ENCODE measurements at regions not wholly inside any gene's neighbourhood (a gene's known extent, or its start where the extent isn't known, plus 50 kb on each side); places are given as distances from the start of the nearest gene placed in this dataset.

GRCh38 chr7:132045002-132045401, 488.6 kb upstream of the PODXL start:
- H3K36me3 Mint-ChIP-seq (ENCODE audit: low read depth), result no peaks in the 10 kb centered on the region
- no peak overlapping the region for H3K27ac Mint-ChIP-seq
- peaks cover 11% of the 10 kb centered on the region for H3K27me3 Mint-ChIP-seq
- H3K4me1 Mint-ChIP-seq (ENCODE audit: low read depth), result no peaks in the 10 kb centered on the region
- no peaks in the 10 kb centered on the region for H3K9me3 Mint-ChIP-seq
- H3K4me3 Mint-ChIP-seq, result no peak overlapping the region

GRCh38 chr7:132044247-132044646, 487.8 kb upstream of the PODXL start:
- H3K27me3 Mint-ChIP-seq, result peaks cover 6% of the 10 kb centered on the region
- no peaks in the 10 kb centered on the region for H3K36me3 Mint-ChIP-seq (ENCODE audit: low read depth)
- H3K9me3 Mint-ChIP-seq, result no peaks in the 10 kb centered on the region
- no peak overlapping the region for H3K4me3 Mint-ChIP-seq
- H3K27ac Mint-ChIP-seq, result no peak overlapping the region
- no peaks in the 10 kb centered on the region for H3K4me1 Mint-ChIP-seq (ENCODE audit: low read depth)

DNA sequence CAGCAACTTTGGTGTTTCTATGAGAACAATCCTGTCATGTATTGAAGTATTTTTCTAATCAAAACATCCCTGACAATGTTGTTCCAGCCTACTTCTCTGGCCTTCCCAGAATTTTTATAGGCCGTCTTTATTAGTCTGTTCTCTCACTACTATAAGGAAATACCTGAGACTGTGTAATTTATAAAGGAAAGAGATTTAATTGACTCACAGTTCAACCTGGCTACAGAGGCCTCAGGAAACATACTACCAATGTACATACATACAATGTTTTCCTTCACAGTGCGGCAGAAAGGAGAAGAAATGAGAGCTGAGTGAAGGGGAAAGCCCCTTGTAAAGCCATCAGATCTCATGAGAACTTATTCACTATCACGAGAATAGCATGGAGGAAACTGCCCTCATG, 484.7 kb upstream of the PODXL start:
- Mint-ChIP-seq H3K36me3 (ENCODE audit: low read depth) (no peaks in the 10 kb centered on the region), H3K4me1 (ENCODE audit: low read depth) (no peaks in the 10 kb centered on the region), H3K27me3 (peaks cover 13% of the 10 kb centered on the region), H3K4me3 (no peak overlapping the region), H3K9me3 (no peaks in the 10 kb centered on the region), H3K27ac (no peak overlapping the region)

DNA sequence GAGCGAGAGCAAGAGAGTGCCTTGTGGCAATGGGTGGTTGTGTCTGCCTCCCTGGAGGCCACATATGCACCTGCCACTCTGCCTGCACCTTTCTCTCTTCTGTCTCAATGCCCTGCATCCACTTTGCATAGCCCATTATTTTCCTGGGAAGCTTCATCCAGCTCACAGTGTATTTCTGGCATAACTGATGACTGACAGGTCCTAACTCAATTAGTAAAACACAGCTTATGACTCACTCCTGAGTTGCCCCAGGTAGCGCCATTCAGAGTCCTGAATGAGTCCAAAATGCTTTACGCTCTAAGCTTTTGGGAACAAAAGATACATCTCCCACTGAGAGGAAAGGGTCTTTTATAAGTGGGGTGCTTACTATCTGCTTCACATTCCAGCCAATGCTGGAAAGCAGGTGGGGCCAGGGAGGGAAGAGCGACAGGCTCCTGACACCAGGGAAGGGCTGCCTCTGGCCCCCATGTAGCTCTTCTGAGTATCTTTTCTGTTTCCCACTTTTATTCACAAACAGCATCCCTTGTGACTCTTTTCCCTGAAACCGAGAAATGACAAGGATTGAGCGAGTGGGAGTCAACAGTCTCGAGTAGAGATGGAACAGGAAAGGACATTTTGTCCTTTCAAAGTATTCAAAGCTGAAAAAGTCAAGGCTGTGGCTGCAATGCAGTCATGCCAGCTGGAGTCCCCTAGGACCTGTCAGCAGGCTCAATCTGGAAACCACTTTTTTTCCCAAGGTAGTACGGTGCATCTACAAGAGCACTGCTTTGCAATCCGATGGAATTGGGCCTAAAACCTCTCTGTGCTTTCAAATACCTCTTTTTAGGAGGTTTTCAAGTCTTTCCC, 479.3 kb upstream of the PODXL start:
- no peak overlapping the region for H3K4me3 Mint-ChIP-seq
- H3K27ac Mint-ChIP-seq, result no peak overlapping the region
- no peaks in the 10 kb centered on the region for H3K4me1 Mint-ChIP-seq (ENCODE audit: low read depth)
- no peaks in the 10 kb centered on the region for H3K36me3 Mint-ChIP-seq (ENCODE audit: low read depth)
- H3K27me3 Mint-ChIP-seq, result peaks cover 9% of the 10 kb centered on the region
- peaks cover 4% of the 10 kb centered on the region for H3K9me3 Mint-ChIP-seq

- H3K27me3 Mint-ChIP-seq, result peaks cover 9% of the 10 kb centered on the region
- H3K9me3 Mint-ChIP-seq, result peaks cover 4% of the 10 kb centered on the region
- no peaks in the 10 kb centered on the region for H3K4me1 Mint-ChIP-seq (ENCODE audit: low read depth)
- no peaks in the 10 kb centered on the region for H3K36me3 Mint-ChIP-seq (ENCODE audit: low read depth)
- no peak overlapping the region for H3K4me3 Mint-ChIP-seq
- no peak overlapping the region for H3K27ac Mint-ChIP-seq
Observed at GRCh38 chr7:132034748-132035416, 478.5 kb upstream of the PODXL start.

DNA sequence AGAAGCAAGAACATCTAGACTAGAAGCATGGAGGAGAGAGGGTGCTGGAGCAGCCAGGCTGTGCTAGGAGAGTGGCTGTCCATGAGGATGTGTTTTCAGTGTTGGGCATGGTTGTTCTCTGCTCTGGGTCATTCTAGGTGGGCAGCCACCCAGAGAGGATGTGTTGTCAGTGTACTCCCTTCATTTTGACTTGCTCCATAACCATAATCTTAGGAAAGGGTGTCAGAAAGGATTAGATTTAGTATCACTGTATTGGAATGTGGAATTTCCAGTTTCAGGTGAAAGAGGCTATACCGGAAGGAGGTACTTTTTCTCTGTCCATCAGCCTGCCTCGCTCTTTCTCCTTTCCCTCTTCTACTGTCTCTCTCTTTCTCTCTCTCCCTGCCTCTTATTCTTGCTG, 474.5 kb upstream of the PODXL start:
- H3K9me3 Mint-ChIP-seq, result peaks cover 4% of the 10 kb centered on the region
- no peak overlapping the region for H3K4me3 Mint-ChIP-seq
- H3K27ac Mint-ChIP-seq, result no peak overlapping the region
- H3K36me3 Mint-ChIP-seq (ENCODE audit: low read depth), result no peaks in the 10 kb centered on the region
- peaks cover 4% of the 10 kb centered on the region for H3K27me3 Mint-ChIP-seq
- no peaks in the 10 kb centered on the region for H3K4me1 Mint-ChIP-seq (ENCODE audit: low read depth)

GRCh38 chr7:132030086-132030568, 473.7 kb upstream of the PODXL start:
- Mint-ChIP-seq H3K9me3 (peaks cover 4% of the 10 kb centered on the region), H3K4me3 (no peak overlapping the region), H3K36me3 (ENCODE audit: low read depth) (no peaks in the 10 kb centered on the region), H3K27me3 (peaks cover 4% of the 10 kb centered on the region), H3K4me1 (ENCODE audit: low read depth) (no peaks in the 10 kb centered on the region), H3K27ac (no peak overlapping the region)

DNA sequence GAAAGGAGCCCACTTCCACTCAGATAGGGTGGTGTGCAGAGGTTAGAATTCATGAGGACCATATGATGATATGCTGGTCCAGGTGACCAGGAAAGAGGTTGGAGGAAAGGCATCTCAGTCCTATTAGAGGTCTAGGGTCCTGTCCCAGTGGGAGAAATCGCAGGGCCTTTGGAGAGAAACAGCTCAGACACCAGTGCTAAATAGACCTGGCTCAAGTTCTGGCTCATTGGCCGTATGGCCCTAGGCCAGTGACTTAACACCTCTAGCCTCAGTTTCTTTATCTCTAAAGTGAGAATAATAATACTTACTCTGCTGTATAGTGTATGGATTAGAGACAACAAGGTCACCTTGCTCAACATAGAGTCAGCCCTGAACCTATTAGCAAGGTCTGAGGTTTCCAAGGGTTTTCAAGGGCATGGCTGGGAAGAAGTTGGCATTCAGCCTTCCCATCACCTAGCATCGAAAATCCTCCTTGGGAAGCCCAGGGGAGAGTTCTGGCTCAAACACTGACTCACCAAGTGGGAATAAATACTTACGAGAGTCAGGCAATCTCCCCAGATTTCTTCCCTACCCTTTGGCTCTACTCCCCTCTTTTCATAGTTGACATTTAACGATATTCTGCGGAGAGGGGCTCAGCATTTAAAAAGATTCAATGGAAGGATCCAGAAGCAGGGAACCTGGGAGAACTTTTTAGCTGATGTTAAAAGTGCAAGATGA, 473.1 kb upstream of the PODXL start:
- Mint-ChIP-seq H3K36me3 (ENCODE audit: low read depth) (no peaks in the 10 kb centered on the region), H3K4me1 (ENCODE audit: low read depth) (no peaks in the 10 kb centered on the region), H3K27ac (no peak overlapping the region), H3K9me3 (peaks cover 4% of the 10 kb centered on the region), H3K4me3 (no peak overlapping the region), H3K27me3 (peaks cover 4% of the 10 kb centered on the region)

DNA sequence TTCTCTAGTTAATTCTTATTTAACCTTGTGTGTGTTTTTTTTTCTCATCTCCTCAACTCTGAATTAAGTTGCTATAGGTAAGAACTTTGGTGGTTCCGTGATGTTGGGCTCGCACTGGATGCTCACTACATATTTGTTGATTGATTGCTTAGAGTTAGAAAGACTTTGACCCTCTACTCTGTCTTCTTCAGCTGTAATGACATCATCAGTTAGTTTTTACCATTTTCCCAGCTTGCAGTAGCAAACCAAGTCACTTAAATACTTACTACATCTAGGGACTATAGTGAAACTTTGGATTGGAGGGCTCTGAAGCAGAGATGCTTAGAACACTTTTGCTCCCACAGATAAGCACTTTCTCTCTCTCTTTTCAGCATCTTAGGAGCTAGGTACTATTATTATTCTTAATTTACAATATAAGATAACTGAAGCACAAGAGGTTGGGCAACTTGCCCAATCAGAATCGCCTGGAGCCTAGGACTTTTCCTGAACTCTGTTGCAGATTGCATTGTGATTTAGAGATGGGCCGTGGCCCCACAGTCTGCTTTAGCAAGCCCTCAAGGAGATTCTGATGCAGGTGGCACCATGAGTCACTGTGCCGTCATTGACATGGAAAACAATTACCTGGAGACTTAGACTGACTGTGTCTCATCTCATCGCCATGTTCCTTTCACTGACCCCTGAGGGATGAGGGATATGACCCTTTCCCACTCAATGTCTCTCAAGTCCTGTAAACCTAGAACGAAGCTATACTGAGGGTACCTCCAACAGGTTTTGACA, 471.9 kb upstream of the PODXL start:
- no peak overlapping the region for H3K27ac Mint-ChIP-seq
- H3K9me3 Mint-ChIP-seq, result peaks cover 4% of the 10 kb centered on the region
- H3K4me1 Mint-ChIP-seq (ENCODE audit: low read depth), result no peaks in the 10 kb centered on the region
- peaks cover 4% of the 10 kb centered on the region for H3K27me3 Mint-ChIP-seq
- H3K4me3 Mint-ChIP-seq, result no peak overlapping the region
- no peaks in the 10 kb centered on the region for H3K36me3 Mint-ChIP-seq (ENCODE audit: low read depth)

DNA sequence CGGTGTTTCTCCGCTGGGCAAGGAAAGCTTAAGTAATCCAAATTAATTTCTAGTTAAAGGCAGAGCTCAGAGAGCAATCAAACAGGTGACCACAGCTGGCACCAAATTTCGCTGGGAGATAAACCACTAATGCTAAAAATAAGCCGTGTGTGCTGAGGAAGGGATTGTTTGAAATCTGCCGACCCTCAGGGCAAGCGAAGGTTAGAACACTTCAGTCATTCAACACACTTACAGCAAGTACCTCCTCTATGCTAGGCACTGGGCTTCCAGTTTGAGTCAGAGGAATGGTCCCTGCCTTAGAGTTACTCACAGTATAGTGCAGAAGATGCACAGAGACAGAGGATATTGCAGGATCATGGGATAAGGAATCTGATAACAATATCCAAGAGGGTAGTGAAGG, 467.9 kb upstream of the PODXL start:
- Mint-ChIP-seq H3K36me3 (ENCODE audit: low read depth) (no peaks in the 10 kb centered on the region), H3K4me1 (ENCODE audit: low read depth) (no peaks in the 10 kb centered on the region), H3K27ac (no peak overlapping the region), H3K9me3 (no peaks in the 10 kb centered on the region), H3K27me3 (peaks cover 10% of the 10 kb centered on the region), H3K4me3 (no peak overlapping the region)

DNA sequence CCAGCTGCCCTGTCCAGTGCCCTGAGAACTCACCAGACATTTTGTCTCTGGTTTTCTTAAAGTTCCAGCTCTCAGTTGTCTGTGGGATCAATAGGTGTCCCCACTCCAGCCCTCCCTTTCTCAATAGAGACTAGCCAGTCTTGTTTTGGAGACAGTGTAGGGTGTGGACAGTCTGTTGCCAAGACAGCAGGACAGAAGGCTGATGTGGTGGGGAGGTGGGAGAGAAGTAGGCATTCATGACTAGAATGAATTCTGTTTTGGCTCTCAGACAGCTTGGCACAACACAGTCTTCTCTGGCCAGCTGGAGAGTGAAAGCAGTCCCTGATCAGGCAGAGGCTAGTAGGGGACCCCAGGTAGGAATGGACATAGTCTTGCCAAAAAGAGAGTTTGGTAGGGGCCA, 467.0 kb upstream of the PODXL start:
- Mint-ChIP-seq H3K4me3 (no peak overlapping the region), H3K27ac (no peak overlapping the region), H3K27me3 (peaks cover 10% of the 10 kb centered on the region), H3K9me3 (no peaks in the 10 kb centered on the region), H3K36me3 (ENCODE audit: low read depth) (no peaks in the 10 kb centered on the region), H3K4me1 (ENCODE audit: low read depth) (no peaks in the 10 kb centered on the region)

DNA sequence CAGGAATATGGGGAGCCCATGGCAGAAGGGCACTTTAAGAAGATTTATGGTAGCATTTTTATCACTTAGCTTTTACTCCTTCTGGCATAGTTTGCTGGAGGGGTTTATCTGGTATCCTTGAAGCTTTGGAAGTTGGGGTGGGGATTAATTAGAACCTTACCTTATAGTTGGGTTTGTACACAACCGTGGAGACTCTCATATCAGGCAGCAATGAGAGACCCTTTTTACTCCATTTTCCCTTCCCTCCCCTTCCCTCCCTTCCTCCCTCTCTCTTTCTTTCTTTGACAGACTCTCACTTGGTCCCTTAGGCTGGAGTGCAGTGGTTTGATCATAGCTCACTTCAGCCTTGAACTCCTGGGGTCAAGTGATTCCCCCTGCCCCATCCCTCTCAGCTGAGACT, 465.8 kb upstream of the PODXL start:
- Mint-ChIP-seq H3K27me3 (peaks cover 6% of the 10 kb centered on the region), H3K9me3 (no peaks in the 10 kb centered on the region), H3K4me1 (ENCODE audit: low read depth) (no peaks in the 10 kb centered on the region), H3K27ac (no peak overlapping the region), H3K36me3 (ENCODE audit: low read depth) (no peaks in the 10 kb centered on the region), H3K4me3 (no peak overlapping the region)

GRCh38 chr7:132019703-132020102, 463.3 kb upstream of the PODXL start:
- H3K27ac Mint-ChIP-seq, result no peak overlapping the region
- H3K36me3 Mint-ChIP-seq (ENCODE audit: low read depth), result no peaks in the 10 kb centered on the region
- peaks cover 4% of the 10 kb centered on the region for H3K9me3 Mint-ChIP-seq
- no peaks in the 10 kb centered on the region for H3K4me1 Mint-ChIP-seq (ENCODE audit: low read depth)
- no peak overlapping the region for H3K4me3 Mint-ChIP-seq
- H3K27me3 Mint-ChIP-seq, result peaks cover 6% of the 10 kb centered on the region

GRCh38 chr7:132009778-132010177, 453.4 kb upstream of the PODXL start:
- Mint-ChIP-seq H3K27ac (no peak overlapping the region), H3K4me1 (ENCODE audit: low read depth) (no peaks in the 10 kb centered on the region), H3K36me3 (ENCODE audit: low read depth) (no peaks in the 10 kb centered on the region), H3K9me3 (peaks cover 11% of the 10 kb centered on the region), H3K27me3 (peaks cover 7% of the 10 kb centered on the region), H3K4me3 (no peak overlapping the region)
